Panc1 (cell line): ENCODE measurements at regions not wholly inside any gene's neighbourhood (a gene's known extent, or its start where the extent isn't known, plus 50 kb on each side); places are given as distances from the start of the nearest gene placed in this dataset.

Source experiments
- ATAC-seq: fragments of 200-7000 bp; cut with Tn5 transposase; 2 replicates; pipeline ENCODE4 v1.9.1; 2020; ENCODE audit warnings: mild to moderate bottlenecking, moderate library complexity
- BruUV-seq: library from RNA; stranded (reverse); fragments of 400-500 nt; replicated peaks from 2 replicates; lab custom pipeline; 2021; lab: Mats Ljungman, UMichigan
- CTCF ChIA-PET: fragments of 300-600 bp; sonication (Branson Sonifier 250); formaldehyde crosslinking; loops from one replicate; lab custom pipeline; 2022; ENCODE audit warnings: antibody characterized with exemption; lab: Charles Lee
- POLR2A ChIA-PET: fragments of 300-600 bp; sonication (Branson Sonifier 250); formaldehyde crosslinking; loops from one replicate; lab custom pipeline; 2022; ENCODE audit warnings: antibody characterized with exemption; lab: Charles Lee
- DNase-seq: peaks from one replicate; pipeline ENCODE4 v3.0.0-alpha.2; 2010; ENCODE audit warnings: low read depth, low spot score
- H3K27ac ChIP-seq: 2 replicates; pipeline ENCODE4 v1.5.1; 2011; ENCODE audit warnings: mild to moderate bottlenecking, low read length, inconsistent platforms
- H3K27me3 ChIP-seq: fragments of 200-500 bp; sonication (Bioruptor generic); 2 replicates; pipeline ENCODE4 v1.6.0; 2014; ENCODE audit warnings: low read length, inconsistent platforms; ENCODE audit not compliant: control insufficient read depth, insufficient read depth
- H3K36me3 ChIP-seq: fragments of 200-500 bp; sonication (Bioruptor generic); 2 replicates; pipeline ENCODE4 v1.5.1; 2014; ENCODE audit warnings: inconsistent platforms, mild to moderate bottlenecking, low read length, moderate library complexity; ENCODE audit not compliant: control insufficient read depth, insufficient read depth
- H3K4me1 ChIP-seq: 2 replicates; pipeline ENCODE4 v1.5.1; 2011; ENCODE audit warnings: inconsistent platforms, mild to moderate bottlenecking, low read length, moderate library complexity; ENCODE audit not compliant: control insufficient read depth, insufficient read depth
- H3K4me3 ChIP-seq, 2 experiments: 2 replicates each; pipeline ENCODE4 v1.5.1; 2011 to 2012; ENCODE audit warnings: low read depth in 2 of 2, low read length in 2 of 2, mild to moderate bottlenecking in 2 of 2, inconsistent platforms in 1 of 2, moderate library complexity in 1 of 2
- H3K9me3 ChIP-seq: fragments of 200-500 bp; sonication (Bioruptor generic); 2 replicates; pipeline ENCODE4 v1.5.1; 2014; ENCODE audit warnings: low read depth, mild to moderate bottlenecking, inconsistent platforms, low read length, moderate library complexity; ENCODE audit not compliant: control insufficient read depth, insufficient read depth
- POLR2AphosphoS5 ChIP-seq: IDR thresholded peaks from 2 replicates; pipeline ENCODE4 v1.6.1; 2012; ENCODE audit warnings: mild to moderate bottlenecking, low read depth, low read length, moderate library complexity
- SIN3A ChIP-seq: IDR thresholded peaks from 2 replicates; pipeline ENCODE4 v1.6.1; 2012; ENCODE audit warnings: low read depth, mild to moderate bottlenecking, low read length, moderate library complexity, borderline replicate concordance; ENCODE audit not compliant: insufficient read depth
- TCF7L2 ChIP-seq: IDR thresholded peaks from 2 replicates; pipeline ENCODE4 v1.6.1; 2011; ENCODE audit warnings: mild to moderate bottlenecking, low read depth, low read length, inconsistent platforms
- in situ Hi-C: cut with HindIII; loops from 2 replicates; pipeline ENCODE4 v1.10.0; 2016; ENCODE audit warnings: low sequenced_read_pairs, low pct_unique_long_range_greater_than_20kb
- intact Hi-C: fragments of 100-400 bp; cut with micrococcal nuclease; formaldehyde crosslinking; loops from one replicate; pipeline ENCODE4 v1.10.0; 2022; ENCODE audit not compliant: unreplicated experiment
- TF ChIP-seq, protein P1 (sequence below), 2 experiments: IDR thresholded peaks; 2 replicates each; pipeline ENCODE4 v1.6.1; 2011 to 2012; ENCODE audit warnings: low read depth in 2 of 2, control low read depth in 1 of 2, low read length in 1 of 2, mild to moderate bottlenecking in 1 of 2, moderate library complexity in 1 of 2; ENCODE audit not compliant: insufficient read depth in 1 of 2
- TF ChIP-seq, protein P2 (sequence below): fragments of 450-650 bp; IDR thresholded peaks from 2 replicates; pipeline ENCODE4 v1.5.1; 2017; ENCODE audit warnings: mild to moderate bottlenecking

DNA sequence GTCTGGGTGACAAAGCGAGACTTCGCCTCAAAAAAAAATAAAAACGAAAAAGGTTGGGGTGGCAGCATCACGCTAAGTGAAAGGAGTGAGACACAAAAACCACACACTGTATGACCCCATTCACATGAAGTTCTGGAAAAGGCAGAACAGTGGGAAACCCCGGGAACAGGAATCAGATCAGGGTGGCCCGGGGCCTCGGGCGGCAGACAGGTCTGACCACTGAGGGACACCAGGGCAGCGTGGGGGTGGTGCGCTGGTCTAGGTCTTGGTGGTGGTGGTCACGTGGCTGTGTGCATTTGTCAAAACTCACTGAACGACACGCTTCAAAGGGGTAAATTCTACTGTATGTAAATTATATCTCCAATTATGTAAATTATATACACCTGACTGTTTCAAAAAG is 79.7 kb upstream of the PRR20G start:
- no TSS peak for BruUV-seq
- no peaks in the 10 kb centered on the region for H3K4me1 ChIP-seq
- CTCF ChIA-PET = no interaction called here

DNA sequence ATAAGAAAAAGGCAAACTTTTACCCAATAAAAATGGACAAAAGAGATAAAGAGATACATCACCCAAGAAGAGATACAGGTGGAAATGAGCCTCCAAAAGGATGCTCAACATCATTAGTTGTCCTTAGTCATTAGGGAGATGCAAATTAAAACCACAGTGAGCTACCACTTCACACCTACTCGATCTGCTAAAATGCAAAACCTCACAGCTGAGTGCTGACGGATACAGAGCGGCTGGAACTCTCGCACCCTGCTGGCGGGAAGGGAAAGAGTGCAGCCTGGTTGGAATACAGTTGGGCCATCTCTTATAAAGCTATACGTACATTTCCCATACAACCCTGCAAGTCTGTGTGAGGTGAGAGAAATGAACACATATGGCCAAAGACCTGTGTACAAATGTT is 78.5 kb upstream of the PRR20G start:
- H3K4me3 ChIP-seq = no peak overlapping the region
- ChIA-PET CTCF (no interaction called here), POLR2A (interaction anchor here (0.6 kb wide), 1 partner anchor 817 kb away, joined by 4 read pairs; no protein-coding TSS in a partner anchor)
- no peaks in the 10 kb centered on the region for H3K36me3 ChIP-seq
- BruUV-seq = no TSS peak
- no peaks in the 10 kb centered on the region for H3K4me1 ChIP-seq
- DNase-seq (no peak), ATAC-seq (no peak)
- in situ Hi-C loops (no loop called here), intact Hi-C loops (no loop called here)
- H3K9me3 ChIP-seq = no peaks in the 10 kb centered on the region
- TF ChIP-seq, protein P1, sequence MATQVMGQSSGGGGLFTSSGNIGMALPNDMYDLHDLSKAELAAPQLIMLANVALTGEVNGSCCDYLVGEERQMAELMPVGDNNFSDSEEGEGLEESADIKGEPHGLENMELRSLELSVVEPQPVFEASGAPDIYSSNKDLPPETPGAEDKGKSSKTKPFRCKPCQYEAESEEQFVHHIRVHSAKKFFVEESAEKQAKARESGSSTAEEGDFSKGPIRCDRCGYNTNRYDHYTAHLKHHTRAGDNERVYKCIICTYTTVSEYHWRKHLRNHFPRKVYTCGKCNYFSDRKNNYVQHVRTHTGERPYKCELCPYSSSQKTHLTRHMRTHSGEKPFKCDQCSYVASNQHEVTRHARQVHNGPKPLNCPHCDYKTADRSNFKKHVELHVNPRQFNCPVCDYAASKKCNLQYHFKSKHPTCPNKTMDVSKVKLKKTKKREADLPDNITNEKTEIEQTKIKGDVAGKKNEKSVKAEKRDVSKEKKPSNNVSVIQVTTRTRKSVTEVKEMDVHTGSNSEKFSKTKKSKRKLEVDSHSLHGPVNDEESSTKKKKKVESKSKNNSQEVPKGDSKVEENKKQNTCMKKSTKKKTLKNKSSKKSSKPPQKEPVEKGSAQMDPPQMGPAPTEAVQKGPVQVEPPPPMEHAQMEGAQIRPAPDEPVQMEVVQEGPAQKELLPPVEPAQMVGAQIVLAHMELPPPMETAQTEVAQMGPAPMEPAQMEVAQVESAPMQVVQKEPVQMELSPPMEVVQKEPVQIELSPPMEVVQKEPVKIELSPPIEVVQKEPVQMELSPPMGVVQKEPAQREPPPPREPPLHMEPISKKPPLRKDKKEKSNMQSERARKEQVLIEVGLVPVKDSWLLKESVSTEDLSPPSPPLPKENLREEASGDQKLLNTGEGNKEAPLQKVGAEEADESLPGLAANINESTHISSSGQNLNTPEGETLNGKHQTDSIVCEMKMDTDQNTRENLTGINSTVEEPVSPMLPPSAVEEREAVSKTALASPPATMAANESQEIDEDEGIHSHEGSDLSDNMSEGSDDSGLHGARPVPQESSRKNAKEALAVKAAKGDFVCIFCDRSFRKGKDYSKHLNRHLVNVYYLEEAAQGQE (IDR thresholded peaks at IDR 0.05; ENCODE audit: insufficient read depth in 1 of 2, low read depth in 2 of 2, low read length in 1 of 2) = no peak
- no peak for TF ChIP-seq SIN3A
- TF ChIP-seq TCF7L2 = no peak
- no peak for TF ChIP-seq POLR2AphosphoS5
- TF ChIP-seq, protein P2, sequence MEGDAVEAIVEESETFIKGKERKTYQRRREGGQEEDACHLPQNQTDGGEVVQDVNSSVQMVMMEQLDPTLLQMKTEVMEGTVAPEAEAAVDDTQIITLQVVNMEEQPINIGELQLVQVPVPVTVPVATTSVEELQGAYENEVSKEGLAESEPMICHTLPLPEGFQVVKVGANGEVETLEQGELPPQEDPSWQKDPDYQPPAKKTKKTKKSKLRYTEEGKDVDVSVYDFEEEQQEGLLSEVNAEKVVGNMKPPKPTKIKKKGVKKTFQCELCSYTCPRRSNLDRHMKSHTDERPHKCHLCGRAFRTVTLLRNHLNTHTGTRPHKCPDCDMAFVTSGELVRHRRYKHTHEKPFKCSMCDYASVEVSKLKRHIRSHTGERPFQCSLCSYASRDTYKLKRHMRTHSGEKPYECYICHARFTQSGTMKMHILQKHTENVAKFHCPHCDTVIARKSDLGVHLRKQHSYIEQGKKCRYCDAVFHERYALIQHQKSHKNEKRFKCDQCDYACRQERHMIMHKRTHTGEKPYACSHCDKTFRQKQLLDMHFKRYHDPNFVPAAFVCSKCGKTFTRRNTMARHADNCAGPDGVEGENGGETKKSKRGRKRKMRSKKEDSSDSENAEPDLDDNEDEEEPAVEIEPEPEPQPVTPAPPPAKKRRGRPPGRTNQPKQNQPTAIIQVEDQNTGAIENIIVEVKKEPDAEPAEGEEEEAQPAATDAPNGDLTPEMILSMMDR = no peak
- H3K27ac ChIP-seq = no peak overlapping the region
- H3K27me3 ChIP-seq = peaks cover 9% of the 10 kb centered on the region

More for the DNA sequence above, 79.7 kb upstream of the PRR20G start:
- Histone ChIP-seq H3K4me3 (no peak overlapping the region), H3K36me3 (no peaks in the 10 kb centered on the region), H3K27ac (no peak overlapping the region), H3K9me3 (no peaks in the 10 kb centered on the region), H3K27me3 (peaks cover 9% of the 10 kb centered on the region)
- TF ChIP-seq SIN3A = no peak
- TF ChIP-seq, protein P1 (IDR thresholded peaks at IDR 0.05; ENCODE audit: insufficient read depth in 1 of 2, low read depth in 2 of 2, low read length in 1 of 2) = no peak
- TF ChIP-seq POLR2AphosphoS5 = no peak
- no peak for DNase-seq
- in situ Hi-C loops (no loop called here), intact Hi-C loops (no loop called here)
- POLR2A ChIA-PET = no interaction called here
- no peak for ATAC-seq
